Heart right ventricle (tissue), 16 donors: ENCODE measurements at regions not wholly inside any gene's neighbourhood (a gene's known extent, or its start where the extent isn't known, plus 50 kb on each side); places are given as distances from the start of the nearest gene placed in this dataset.

Experiments used
- ATAC-seq, 8 donors: fragments of 200-7000 bp; cut with Tn5 transposase; one replicate each; pipeline ENCODE4 v1.9.1; 2020; ENCODE audit warnings: mild to moderate bottlenecking in 8 of 8, moderate library complexity in 8 of 8, moderate number of reproducible peaks in 1 of 8
- DNase-seq, 2 donors: peaks; one replicate each; pipeline ENCODE4 v3.0.0-alpha.2; 2020
- H3K27ac ChIP-seq, 10 donors: fragments of 200-600 bp; sonication (generic) in 2 of 10; one replicate each; pipeline versions ENCODE4 v1.5.0 to v1.8.0; 2020 to 2022; ENCODE audit warnings: mild to moderate bottlenecking in 3 of 10
- H3K27me3 ChIP-seq, 7 donors: fragments of 200-600 bp; one replicate each; pipeline ENCODE4 v1.8.0; 2021 to 2022; ENCODE audit warnings: mild to moderate bottlenecking in 2 of 7
- H3K36me3 ChIP-seq, 9 donors: fragments of 200-600 bp; sonication (generic) in 1 of 9; one replicate each; pipeline versions ENCODE4 v1.5.0 to v1.8.0; 2020 to 2022; ENCODE audit warnings: mild to moderate bottlenecking in 2 of 9
- H3K4me1 ChIP-seq, 9 donors: fragments of 200-600 bp; sonication (generic) in 1 of 9; one replicate each; pipeline versions ENCODE4 v1.5.0 to v1.8.0; 2020 to 2022; ENCODE audit warnings: mild to moderate bottlenecking in 4 of 9
- H3K4me3 ChIP-seq, 10 donors: fragments of 200-600 bp; sonication (generic) in 2 of 10; one replicate each; pipeline versions ENCODE4 v1.5.0 to v1.8.0; 2020 to 2022; ENCODE audit warnings: mild to moderate bottlenecking in 7 of 10, moderate library complexity in 2 of 10
- H3K9me3 ChIP-seq, 11 donors: fragments of 200-600 bp in 10 of 11; sonication (generic) in 2 of 11; one replicate each; pipeline versions ENCODE4 v1.5.0 to v1.8.0; 2013 to 2022; ENCODE audit warnings: mild to moderate bottlenecking in 2 of 11, control low read depth in 1 of 11, moderate library complexity in 1 of 11
- CTCF ChIP-seq, 9 donors: fragments of 200-600 bp; sonication (generic) in 2 of 9; IDR thresholded peaks; one replicate each; pipeline versions ENCODE4 v1.5.0 to v1.8.0; 2021 to 2022; ENCODE audit warnings: antibody characterized with exemption in 9 of 9, mild to moderate bottlenecking in 5 of 9, moderate library complexity in 1 of 9
- WGBS, 2 donors: extraction: QIAGEN DNeasy Blood & Tissue Kit; methylation state at CpG; one replicate each; pipeline ENCODE4 v1.1.7; 2013; ENCODE audit warnings: inconsistent platforms in 1 of 2; 5-methylcytosine and 5-hydroxymethylcytosine counted together
- intact Hi-C, 10 donors: fragments of 100-400 bp; cut with DNase I; formaldehyde crosslinking; loops; one replicate each; pipeline versions ENCODE4 v1.11.1 to v1.14.2; 2022
- donor health status: Arrhythmogenic right ventricular cardiomyopathy.
- donor health status: ischemic (EF 13 %, LVEDD 7.1; RV severe dilation, severe dysfunction).
- donor health status: healthy with polysubstance abuse.
- donor health status: DM: no; HTN: yes; CAD: no.
- donor health status: DM: no; HTN: no; CAD: no.
- donor health status: ischemic (EF 25% LVEDD 6.9; RV normal size, moderate dysfunction).
- donor health status: ischemic (EF 25% LVEDD 5.7; RV mildly dilated, moderate dysfunction).
- donor health status: healthy.
- donor health status: DM: yes; HTN: yes; CAD: no.
- donor health status: Ischemic cardiomyopathy.
- donor health status: ischemic (EF 35%, LVEDD 5.7; RV mildly dilated, moderate dysfunction).
- donor health status: nonischemic (EF 11% LVEDD 7.7; RV severe dilation, severe dysfunction).
- donor health status: DM: yes; HTN: yes; CAD: no.
- donor health status: PGD.
- donor health status: ischemic (EF 29% LVEDD 5.4; RV normal size, mild dysfunction).
- donor health status: nonischemic (EF 23%, LVEDD 6.1; RV moderate dilation, normal function).

GRCh38 chr15:95370291-95370690, 960.2 kb upstream of the NR2F2 start:
- no peaks in the 10 kb centered on the region for H3K27me3 ChIP-seq
- no peak for TF ChIP-seq CTCF (IDR thresholded peaks at IDR 0.05)
- no peak overlapping the region for H3K4me3 ChIP-seq
- intact Hi-C loops = no loop called here
- H3K36me3 ChIP-seq = no peaks in the 10 kb centered on the region
- H3K27ac ChIP-seq = no peak overlapping the region
- WGBS, 2 donors = 97 to 98% methylated on average over 2 of the region's 2 CpGs
- DNase-seq (no peak), ATAC-seq (no peak)
- peaks cover 0 to 14% (median under 1%) of the 10 kb centered on the region in 9 donors for H3K4me1 ChIP-seq
- no peaks in the 10 kb centered on the region for H3K9me3 ChIP-seq

- DNase-seq (no peak), ATAC-seq (no peak)
- Histone ChIP-seq H3K9me3 (no peaks in the 10 kb centered on the region), H3K4me1 (peaks cover 0 to 6% (median 0%) of the 10 kb centered on the region in 9 donors), H3K27me3 (no peaks in the 10 kb centered on the region), H3K4me3 (no peak overlapping the region), H3K36me3 (no peaks in the 10 kb centered on the region), H3K27ac (no peak overlapping the region)
- 83 to 94% methylated on average over 2 of the region's 2 CpGs for WGBS, 2 donors
- TF ChIP-seq CTCF (IDR thresholded peaks at IDR 0.05) = no peak
- intact Hi-C loops = no loop called here
These were observed 958.8 kb upstream of the NR2F2 start for GRCh38 chr15:95371664-95372063.

- WGBS, 2 donors = 61 to 74% methylated on average over 3 of the region's 3 CpGs
- Histone ChIP-seq H3K36me3 (no peaks in the 10 kb centered on the region), H3K4me1 (no peaks in the 10 kb centered on the region), H3K27ac (no peak overlapping the region), H3K4me3 (no peak overlapping the region), H3K27me3 (no peaks in the 10 kb centered on the region), H3K9me3 (no peaks in the 10 kb centered on the region)
- no peak for TF ChIP-seq CTCF (IDR thresholded peaks at IDR 0.05)
- DNase-seq (no peak), ATAC-seq (no peak)
- intact Hi-C loops = no loop called here
These were observed 955.2 kb upstream of the NR2F2 start for GRCh38 chr15:95375281-95375680.

DNA sequence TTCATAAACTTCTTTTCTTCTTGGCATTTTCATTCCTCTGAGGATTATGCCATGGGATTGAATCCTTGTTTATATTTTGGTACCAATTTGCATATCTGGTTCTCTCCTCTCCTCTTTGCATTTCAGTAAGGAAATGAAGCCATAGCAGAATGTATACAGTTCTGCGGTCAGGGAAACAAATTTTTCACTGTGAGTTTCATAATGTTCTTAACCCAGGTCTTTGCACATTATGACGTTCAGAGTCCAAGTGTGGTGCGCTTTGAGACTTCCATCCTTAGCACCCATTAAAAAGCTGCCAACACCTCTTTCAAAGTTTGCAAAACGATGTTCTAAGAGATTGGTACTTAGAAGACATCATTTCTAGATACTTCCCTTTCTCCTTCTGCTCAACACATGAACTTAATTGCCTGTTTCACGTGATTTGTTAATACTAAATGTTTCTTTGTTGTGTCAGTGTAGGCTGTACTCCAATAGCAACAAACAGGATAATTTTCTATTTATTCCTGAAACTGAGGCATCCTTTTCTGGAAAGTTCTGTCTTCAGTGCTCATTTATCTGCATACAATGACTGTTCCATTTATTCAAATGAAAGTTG, 953.1 kb upstream of the NR2F2 start:
- Histone ChIP-seq H3K4me1 (no peaks in the 10 kb centered on the region), H3K36me3 (no peaks in the 10 kb centered on the region), H3K4me3 (no peak overlapping the region), H3K9me3 (no peaks in the 10 kb centered on the region), H3K27ac (no peak overlapping the region), H3K27me3 (no peaks in the 10 kb centered on the region)
- no peak for ATAC-seq
- intact Hi-C loops = no loop called here
- TF ChIP-seq CTCF (IDR thresholded peaks at IDR 0.05) = no peak
- 86 to 87% methylated on average over 5 of the region's 5 CpGs for WGBS, 2 donors
- no peak for DNase-seq
